DMS114 treated with DMSO at 0.1 percent for 48 hours (cell line): ENCODE measurements at regions not wholly inside any gene's neighbourhood (a gene's known extent, or its start where the extent isn't known, plus 50 kb on each side); places are given as distances from the start of the nearest gene placed in this dataset.

Experiments
- DNase-seq: peaks from one replicate; lab custom pipeline; 2025; ENCODE audit not compliant: unreplicated experiment; lab: John Stamatoyannopoulos, UW

DNA sequence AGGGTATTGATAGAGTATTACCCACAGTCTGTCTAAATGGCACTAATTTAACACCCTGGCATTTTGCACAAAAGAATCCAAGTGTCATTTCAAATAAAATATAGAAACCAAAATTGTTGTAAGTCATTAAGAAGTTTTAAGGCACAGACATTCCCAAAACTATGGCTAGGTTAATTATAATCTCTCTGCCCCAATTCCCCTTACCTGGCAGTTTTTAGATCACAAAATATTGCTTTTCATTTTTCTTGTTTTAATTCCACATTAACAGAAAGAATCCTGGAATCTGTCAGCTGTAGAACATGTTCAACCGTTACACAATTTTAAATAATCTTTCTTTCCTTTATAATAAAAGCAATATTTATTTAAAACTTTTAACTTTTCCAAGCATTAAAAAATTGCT lies 56.1 kb upstream of the PALS2 start:
- DNase-seq: no peak

DNA sequence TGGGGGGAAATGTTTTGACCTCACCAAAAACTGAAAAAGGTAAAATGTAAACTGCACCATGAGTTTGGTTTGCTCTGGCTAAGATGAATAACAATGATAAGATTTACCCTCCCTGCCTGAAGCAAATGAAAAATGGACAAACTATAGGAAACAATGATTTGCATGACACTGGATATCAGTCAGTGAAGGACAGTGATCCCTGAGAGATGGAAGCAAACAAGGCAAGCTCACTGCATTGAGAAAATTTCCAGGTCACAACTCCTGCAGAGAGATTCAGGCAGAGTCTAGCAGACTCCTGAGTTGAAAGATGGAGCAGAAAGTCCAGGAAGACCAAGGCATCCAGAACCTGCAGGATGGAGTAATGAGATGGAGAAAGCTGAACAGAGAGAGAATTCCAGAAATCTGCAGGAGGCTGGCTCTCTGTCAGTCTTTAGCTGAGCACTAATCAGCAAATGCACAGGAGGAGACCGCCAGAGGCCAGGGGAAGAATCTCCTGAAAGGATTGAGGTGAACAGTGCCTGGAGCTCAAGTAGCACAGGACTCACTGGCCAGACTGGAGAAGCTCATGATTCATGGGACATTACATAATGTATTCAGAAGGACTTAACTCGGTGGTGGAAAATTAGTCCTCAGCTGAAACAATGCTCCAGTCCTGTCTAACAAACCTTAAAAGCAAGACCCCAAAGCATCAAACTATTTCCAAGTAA lies 51.2 kb upstream of the PALS2 start:
- DNase-seq: no peak
